Breast epithelium (tissue), 3 donors: ENCODE measurements at regions not wholly inside any gene's neighbourhood (a gene's known extent, or its start where the extent isn't known, plus 50 kb on each side); places are given as distances from the start of the nearest gene placed in this dataset.

ENCODE experiments used
- POLR2A ChIP-seq: fragments of 450-650 bp; IDR thresholded peaks from one replicate; pipeline ENCODE4 v1.6.1; 2016; ENCODE audit warnings: antibody characterized with exemption, mild to moderate bottlenecking, moderate library complexity
- TF ChIP-seq, protein P1 (sequence below), 3 donors: fragments of 450-650 bp; IDR thresholded peaks; one replicate each; pipeline ENCODE4 v1.5.1; 2016 to 2017; ENCODE audit warnings: antibody characterized with exemption in 3 of 3, mild to moderate bottlenecking in 3 of 3, moderate library complexity in 3 of 3

DNA sequence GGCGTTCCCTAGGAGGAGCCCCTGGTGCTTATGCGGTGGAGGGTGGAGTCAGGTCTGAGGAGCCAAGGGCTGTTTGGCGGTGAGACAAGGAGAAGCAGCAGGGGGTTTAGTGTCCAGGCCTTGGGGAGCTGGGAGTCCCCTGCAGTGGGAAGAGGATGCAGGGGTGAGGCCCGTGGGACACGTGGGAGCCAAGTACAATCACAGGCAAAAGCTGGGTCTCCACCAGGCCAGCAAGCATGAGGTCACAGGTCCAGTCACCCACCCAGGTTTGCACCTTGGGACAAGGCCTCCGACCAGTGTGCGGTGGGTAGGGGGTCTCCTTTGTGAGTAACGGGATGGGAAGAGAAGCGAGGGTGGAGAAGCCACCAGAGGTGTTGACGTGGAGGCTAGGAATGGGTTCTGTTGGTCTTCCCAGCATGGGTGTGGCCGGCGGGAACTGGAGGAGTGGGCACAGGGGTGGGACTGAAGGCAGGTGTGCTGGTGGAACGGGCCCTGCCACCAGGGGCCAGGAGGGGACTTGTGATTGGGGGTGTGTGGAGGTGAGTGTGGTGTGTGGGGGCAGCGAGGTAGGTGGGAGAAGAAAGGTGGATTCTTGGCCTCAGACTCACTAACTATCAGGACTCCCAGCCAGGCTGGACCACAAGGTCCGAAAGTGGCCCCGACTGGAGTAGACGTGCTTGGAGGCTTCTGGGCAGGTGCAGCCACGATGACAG is 953.6 kb downstream of the TBC1D22A start:
- TF ChIP-seq, protein P1, sequence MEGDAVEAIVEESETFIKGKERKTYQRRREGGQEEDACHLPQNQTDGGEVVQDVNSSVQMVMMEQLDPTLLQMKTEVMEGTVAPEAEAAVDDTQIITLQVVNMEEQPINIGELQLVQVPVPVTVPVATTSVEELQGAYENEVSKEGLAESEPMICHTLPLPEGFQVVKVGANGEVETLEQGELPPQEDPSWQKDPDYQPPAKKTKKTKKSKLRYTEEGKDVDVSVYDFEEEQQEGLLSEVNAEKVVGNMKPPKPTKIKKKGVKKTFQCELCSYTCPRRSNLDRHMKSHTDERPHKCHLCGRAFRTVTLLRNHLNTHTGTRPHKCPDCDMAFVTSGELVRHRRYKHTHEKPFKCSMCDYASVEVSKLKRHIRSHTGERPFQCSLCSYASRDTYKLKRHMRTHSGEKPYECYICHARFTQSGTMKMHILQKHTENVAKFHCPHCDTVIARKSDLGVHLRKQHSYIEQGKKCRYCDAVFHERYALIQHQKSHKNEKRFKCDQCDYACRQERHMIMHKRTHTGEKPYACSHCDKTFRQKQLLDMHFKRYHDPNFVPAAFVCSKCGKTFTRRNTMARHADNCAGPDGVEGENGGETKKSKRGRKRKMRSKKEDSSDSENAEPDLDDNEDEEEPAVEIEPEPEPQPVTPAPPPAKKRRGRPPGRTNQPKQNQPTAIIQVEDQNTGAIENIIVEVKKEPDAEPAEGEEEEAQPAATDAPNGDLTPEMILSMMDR (IDR thresholded peaks at IDR 0.05) = no peak
- TF ChIP-seq POLR2A = no peak
